Body of pancreas (tissue), 4 donors: ENCODE measurements at regions not wholly inside any gene's neighbourhood (a gene's known extent, or its start where the extent isn't known, plus 50 kb on each side); places are given as distances from the start of the nearest gene placed in this dataset.

ENCODE experiments used
- ATAC-seq: fragments of 150-250 bp; one replicate; pipeline ENCODE4 v1.9.1; 2016
- DNase-seq, 4 donors: peaks; one replicate each; pipeline ENCODE4 v3.0.0-alpha.2; 2019
- H3K27ac ChIP-seq, 4 donors: fragments of 200-600 bp; sonication (generic); 1 replicate in 3 of 4; 2 replicates in 1 of 4; pipeline versions ENCODE4 v1.5.1 to v1.6.1; 2016 to 2019; ENCODE audit warnings: mild to moderate bottlenecking in 1 of 4, mixed read lengths in 1 of 4, moderate library complexity in 1 of 4
- H3K27me3 ChIP-seq, 2 donors: fragments of 200-600 bp; sonication (generic); one replicate each; pipeline ENCODE4 v1.6.0; 2016; ENCODE audit warnings: mild to moderate bottlenecking in 1 of 2
- H3K36me3 ChIP-seq, 2 donors: fragments of 200-600 bp; sonication (generic); replicated peaks in 1 of 2; 2 replicates each; pipeline ENCODE4 v1.5.1; 2016; ENCODE audit warnings: low read depth in 2 of 2; ENCODE audit not compliant: insufficient read depth in 1 of 2
- H3K4me1 ChIP-seq: fragments of 200-600 bp; sonication (generic); one replicate; pipeline ENCODE4 v1.6.0; 2016
- H3K4me3 ChIP-seq, 2 donors: fragments of 200-600 bp; sonication (generic); 1 replicate in 1 of 2; 2 replicates in 1 of 2; pipeline ENCODE4 v1.5.1; 2016 to 2019
- H3K9me3 ChIP-seq, 3 donors: fragments of 200-600 bp; sonication (generic); 1 replicate in 2 of 3; 2 replicates in 1 of 3; pipeline ENCODE4 v1.5.1; 2016
- CTCF ChIP-seq, 7 experiments: fragments of 450-650 bp in 4 of 7; fragments of 200-600 bp in 3 of 7; sonication (generic) in 3 of 7; IDR thresholded peaks; one replicate each; pipeline ENCODE4 v1.5.1; 2016 to 2019; ENCODE audit warnings: antibody characterized with exemption in 7 of 7
- POLR2A ChIP-seq, 3 donors: fragments of 450-650 bp; IDR thresholded peaks; one replicate each; pipeline ENCODE4 v1.6.1; 2016; ENCODE audit warnings: antibody characterized with exemption in 3 of 3, mild to moderate bottlenecking in 2 of 3
- WGBS, 2 donors: methylation state at CpG; one replicate each; pipeline ENCODE4 v1.1.5; 2017; 5-methylcytosine and 5-hydroxymethylcytosine counted together
- intact Hi-C: fragments of 100-400 bp; cut with DNase I; formaldehyde crosslinking; loops from one replicate; pipeline ENCODE4 v1.15.1; 2023

GRCh38 chr1:104933846-104934245 is 1184.1 kb downstream of the AMY1C start:
- H3K4me3 ChIP-seq = no peak overlapping the region
- H3K27ac ChIP-seq = no peak overlapping the region
- H3K36me3 ChIP-seq = no peaks in the 10 kb centered on the region
- H3K27me3 ChIP-seq = no peaks in the 10 kb centered on the region
- no peak for TF ChIP-seq CTCF (IDR thresholded peaks at IDR 0.05)
- TF ChIP-seq POLR2A (IDR thresholded peaks at IDR 0.05) = no peak
- no peaks in the 10 kb centered on the region for H3K9me3 ChIP-seq
- WGBS, 2 donors = 58 to 72% methylated on average over 8 to 9 of the region's 9 CpGs
- DNase-seq (no peak), ATAC-seq (no peak)
- no peaks in the 10 kb centered on the region for H3K4me1 ChIP-seq
- intact Hi-C loops = no loop called here

DNA sequence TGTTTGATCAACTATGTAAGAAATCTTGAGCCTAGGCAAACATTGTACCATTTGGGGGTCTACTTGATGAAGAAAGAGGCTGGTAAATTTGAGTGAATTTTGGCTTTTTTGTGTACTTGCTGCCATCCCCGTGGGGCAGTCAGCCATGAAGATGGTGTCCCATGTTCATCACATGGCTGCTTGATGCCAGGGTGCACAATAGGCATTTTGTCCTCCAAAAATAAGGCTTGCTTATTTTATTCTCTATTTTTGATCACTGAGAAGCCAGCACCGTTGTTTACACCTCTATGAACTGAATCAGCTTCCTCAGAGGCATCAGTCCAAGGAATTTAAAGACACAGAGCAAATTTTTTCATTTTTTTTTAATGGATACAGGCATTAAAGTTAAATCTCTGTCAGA is 1195.7 kb downstream of the AMY1C start:
- Histone ChIP-seq H3K27me3 (no peaks in the 10 kb centered on the region), H3K27ac (no peak overlapping the region), H3K9me3 (no peaks in the 10 kb centered on the region), H3K36me3 (no peaks in the 10 kb centered on the region), H3K4me1 (no peaks in the 10 kb centered on the region), H3K4me3 (no peak overlapping the region)
- intact Hi-C loops = no loop called here
- ATAC-seq = no peak
- DNase-seq = no peak
- WGBS, 2 donors = 17 to 24% methylated on average over 2 of the region's 2 CpGs
- TF ChIP-seq POLR2A (IDR thresholded peaks at IDR 0.05) = no peak
- no peak for TF ChIP-seq CTCF (IDR thresholded peaks at IDR 0.05)

DNA sequence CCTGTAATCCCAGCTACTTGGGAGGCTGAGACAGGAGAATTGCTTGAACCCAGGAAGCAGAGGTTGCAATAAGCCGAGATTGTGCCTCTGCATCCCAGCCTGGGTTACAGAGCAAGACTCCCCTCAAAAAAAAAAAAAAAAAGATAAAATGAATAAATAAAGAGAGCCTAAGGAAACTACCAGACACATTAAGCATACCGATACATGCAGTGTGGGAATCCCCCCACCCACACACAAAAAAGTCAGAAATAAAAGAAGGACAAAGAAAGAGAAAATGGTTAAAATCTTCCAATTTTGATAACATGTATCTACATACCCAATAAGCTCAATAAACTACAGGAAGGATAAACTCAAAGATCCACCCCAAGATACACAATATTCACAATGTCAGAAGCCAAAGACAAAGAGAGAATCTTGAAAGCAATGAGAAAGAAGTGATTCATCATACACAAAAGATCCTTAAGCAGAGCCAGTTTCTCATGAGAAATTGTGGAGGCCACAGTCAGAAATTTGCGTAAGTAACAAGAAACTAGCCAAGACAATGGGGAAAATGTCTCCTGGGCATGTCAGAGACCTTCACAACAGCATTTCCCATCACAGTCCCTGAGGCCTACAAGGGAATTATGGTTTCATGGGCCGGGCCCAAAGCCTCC is 1197.0 kb downstream of the AMY1C start:
- no peaks in the 10 kb centered on the region for H3K36me3 ChIP-seq
- WGBS, 2 donors = 46 to 54% methylated on average over 4 of the region's 4 CpGs
- H3K4me1 ChIP-seq = no peaks in the 10 kb centered on the region
- H3K9me3 ChIP-seq = no peaks in the 10 kb centered on the region
- intact Hi-C loops = no loop called here
- DNase-seq (no peak), ATAC-seq (no peak)
- TF ChIP-seq CTCF (IDR thresholded peaks at IDR 0.05) (no peak), POLR2A (IDR thresholded peaks at IDR 0.05) (no peak)
- H3K27ac ChIP-seq = no peak overlapping the region
- H3K4me3 ChIP-seq = no peak overlapping the region
- no peaks in the 10 kb centered on the region for H3K27me3 ChIP-seq

DNA sequence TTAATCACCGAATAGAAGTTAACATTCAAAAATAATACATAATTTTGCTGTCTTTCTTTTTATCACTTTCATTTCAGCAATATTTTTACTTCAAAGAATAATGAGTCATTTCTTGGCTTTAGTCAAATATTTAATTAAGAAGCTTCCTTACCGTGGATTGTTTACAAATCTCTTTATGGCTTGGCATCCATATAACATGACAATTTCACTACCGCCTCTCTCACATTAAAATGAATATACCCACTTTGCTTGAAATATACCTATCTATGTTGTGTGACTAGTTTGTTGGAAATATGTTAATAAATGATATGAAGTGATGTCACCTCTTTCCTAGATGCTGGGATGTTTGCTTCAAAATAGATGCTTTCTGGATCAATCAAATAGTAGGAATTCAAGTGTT is 1203.9 kb downstream of the AMY1C start:
- intact Hi-C loops = no loop called here
- H3K27ac ChIP-seq = no peak overlapping the region
- no peaks in the 10 kb centered on the region for H3K27me3 ChIP-seq
- no peak for ATAC-seq
- H3K4me3 ChIP-seq = no peak overlapping the region
- DNase-seq = no peak
- no peaks in the 10 kb centered on the region for H3K4me1 ChIP-seq
- TF ChIP-seq CTCF (IDR thresholded peaks at IDR 0.05) (no peak), POLR2A (IDR thresholded peaks at IDR 0.05) (no peak)
- H3K36me3 ChIP-seq = no peaks in the 10 kb centered on the region
- WGBS, 2 donors = 40 to 56% methylated on average over 3 of the region's 3 CpGs
- H3K9me3 ChIP-seq = no peaks in the 10 kb centered on the region

DNA sequence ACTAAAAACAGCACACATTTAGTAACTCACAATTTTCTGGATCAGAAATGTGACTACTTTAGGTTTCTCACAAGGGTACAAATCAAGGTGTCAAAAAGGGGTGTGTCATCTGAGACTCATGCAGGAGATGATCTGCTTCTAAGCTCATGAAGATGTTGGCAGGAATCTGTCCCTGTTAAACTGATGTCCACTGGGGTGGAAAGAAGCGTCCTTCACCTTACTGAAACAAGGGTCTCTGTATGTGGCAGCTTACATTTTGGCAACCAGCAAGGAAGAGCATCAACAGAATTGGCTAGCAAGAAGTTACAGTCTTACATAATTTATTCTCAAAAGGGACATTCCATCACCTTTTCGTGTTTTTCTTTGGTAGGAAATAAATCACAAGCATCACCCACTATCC is 1223.8 kb downstream of the AMY1C start:
- H3K9me3 ChIP-seq = no peaks in the 10 kb centered on the region
- H3K4me1 ChIP-seq = no peaks in the 10 kb centered on the region
- 40 to 47% methylated on average over 2 of the region's 2 CpGs for WGBS, 2 donors
- DNase-seq (no peak), ATAC-seq (no peak)
- H3K27me3 ChIP-seq = no peaks in the 10 kb centered on the region
- no peak overlapping the region for H3K27ac ChIP-seq
- intact Hi-C loops = no loop called here
- H3K36me3 ChIP-seq = no peaks in the 10 kb centered on the region
- no peak overlapping the region for H3K4me3 ChIP-seq
- TF ChIP-seq POLR2A (IDR thresholded peaks at IDR 0.05) = no peak
- TF ChIP-seq CTCF (IDR thresholded peaks at IDR 0.05) = no peak
